T-helper 9 cell (primary cell): ENCODE measurements at regions not wholly inside any gene's neighbourhood (a gene's known extent, or its start where the extent isn't known, plus 50 kb on each side); places are given as distances from the start of the nearest gene placed in this dataset.

ENCODE experiments used
- DNase-seq: peaks from one replicate; pipeline ENCODE4 v3.0.0-alpha.2; 2020

DNA sequence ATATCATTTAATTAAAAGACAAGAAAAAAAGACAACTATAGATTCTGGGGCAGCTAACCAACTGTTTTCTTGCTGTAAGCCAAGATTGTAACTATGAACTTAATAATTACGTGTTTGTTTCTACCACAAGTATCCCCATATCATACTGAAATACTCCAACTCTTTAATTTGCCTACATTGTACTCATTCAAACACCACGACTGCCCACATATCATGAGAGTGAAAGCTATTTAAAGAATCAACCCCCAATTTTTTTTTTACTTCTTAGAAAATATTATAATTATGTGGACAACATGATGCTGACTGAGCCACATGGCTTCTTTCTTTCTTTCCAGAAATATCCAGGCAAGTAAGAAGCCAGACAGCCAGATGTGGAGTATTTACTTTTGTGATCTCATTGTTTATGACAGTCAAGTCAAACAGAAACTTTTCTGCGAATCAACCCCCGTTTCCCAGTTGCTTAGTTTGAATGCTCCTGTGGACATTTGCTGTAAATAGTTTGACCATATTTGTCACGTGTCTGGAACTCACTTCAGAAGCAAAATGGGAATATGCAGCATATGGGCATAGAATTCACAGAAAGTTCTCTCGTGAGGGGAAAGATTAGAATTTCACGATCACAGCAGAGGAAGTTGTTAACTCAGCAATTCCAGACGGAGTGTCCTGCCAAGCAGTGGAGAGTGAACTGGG is 126.8 kb upstream of the PSMD7 start:
- DNase-seq = no peak

GRCh38 chr16:74169066-74169465 is 127.5 kb upstream of the PSMD7 start:
- DNase-seq = no peak

DNA sequence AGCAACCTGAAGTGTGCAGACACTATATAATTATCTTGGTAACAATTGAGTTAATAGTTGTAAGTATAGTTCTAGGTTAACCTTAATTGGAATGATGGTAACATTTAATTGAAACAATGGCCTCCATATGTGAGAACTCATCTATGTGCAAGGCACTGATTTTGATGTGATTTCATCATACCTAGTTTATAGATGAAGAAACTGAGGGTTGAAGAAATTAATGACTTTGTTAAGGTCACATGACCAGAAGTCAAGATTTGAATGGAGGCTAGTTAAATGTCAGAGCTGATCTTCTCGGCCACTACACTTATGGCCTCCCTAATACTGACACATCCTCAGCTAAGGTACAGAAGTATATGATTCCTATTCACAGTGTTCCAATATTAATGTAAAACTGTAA is 128.2 kb upstream of the PSMD7 start:
- no peak for DNase-seq

- DNase-seq = no peak
Measured at GRCh38 chr16:74166456-74166855, 130.2 kb upstream of the PSMD7 start.

DNA sequence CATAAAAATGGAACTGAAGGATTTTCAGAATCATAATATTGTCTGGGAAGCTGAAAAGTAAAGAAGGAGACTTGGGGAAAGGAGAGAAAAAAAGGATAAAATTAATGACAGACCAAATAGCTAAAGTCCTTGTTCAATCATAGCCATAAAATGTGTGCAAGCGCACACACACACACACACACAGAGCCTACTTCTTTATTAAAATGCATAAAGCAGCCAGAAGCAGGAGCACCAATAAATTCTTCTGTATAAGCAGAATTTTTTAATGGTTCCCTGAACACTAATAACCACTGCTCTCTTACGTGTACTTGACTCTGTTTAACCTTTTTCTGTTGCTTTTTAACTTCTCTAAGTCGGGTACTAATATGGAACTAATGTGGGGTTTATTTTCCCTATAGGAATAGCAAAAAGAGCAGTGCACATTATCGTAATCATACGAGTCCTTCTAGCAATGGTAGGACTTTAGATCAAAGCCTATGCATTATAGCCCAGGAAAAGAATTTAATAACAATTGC is 131.0 kb upstream of the PSMD7 start:
- DNase-seq = no peak

GRCh38 chr16:74160759-74161158 is 135.9 kb upstream of the PSMD7 start:
- DNase-seq = no peak

DNA sequence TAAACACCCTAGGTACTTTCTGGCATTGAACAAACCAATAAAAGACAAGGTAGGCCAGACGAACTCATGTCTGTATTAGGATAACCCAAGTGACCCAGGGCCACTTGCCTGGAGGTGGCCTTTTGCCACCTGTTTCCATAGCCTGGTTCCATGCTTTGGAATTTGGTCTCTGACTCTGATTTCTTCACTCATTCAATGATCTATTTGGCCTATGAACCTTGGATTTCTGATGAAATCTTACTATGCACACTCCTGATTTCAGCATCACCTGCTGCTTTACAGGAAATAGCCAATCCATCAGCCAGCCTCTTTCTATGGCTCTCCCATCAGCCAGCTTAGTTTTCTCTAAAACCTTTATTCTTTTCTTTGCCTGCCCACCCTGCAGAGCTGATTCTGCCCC is 142.8 kb upstream of the PSMD7 start:
- DNase-seq = no peak

- DNase-seq = no peak
Measured at GRCh38 chr16:74146643-74147042, 150.0 kb upstream of the PSMD7 start.

DNA sequence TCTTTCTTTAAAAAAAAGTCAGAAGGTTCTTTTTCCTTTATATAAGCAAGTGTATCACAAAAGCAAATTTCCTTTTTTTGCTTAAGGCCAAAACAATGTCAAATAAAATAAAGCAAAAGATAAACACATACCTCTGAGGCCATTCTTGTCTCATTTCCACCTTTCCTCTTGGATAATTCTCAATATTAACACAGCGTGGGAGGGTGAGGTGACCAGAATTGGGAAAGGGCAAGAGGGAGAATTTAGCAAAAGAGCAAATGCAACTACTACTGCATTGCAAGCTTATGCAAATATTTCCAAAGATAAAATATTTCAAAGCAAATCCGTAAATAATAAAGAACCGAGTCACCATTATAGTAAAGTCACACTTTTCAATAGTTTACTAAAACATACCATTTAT is 153.4 kb upstream of the PSMD7 start:
- no peak for DNase-seq

DNA sequence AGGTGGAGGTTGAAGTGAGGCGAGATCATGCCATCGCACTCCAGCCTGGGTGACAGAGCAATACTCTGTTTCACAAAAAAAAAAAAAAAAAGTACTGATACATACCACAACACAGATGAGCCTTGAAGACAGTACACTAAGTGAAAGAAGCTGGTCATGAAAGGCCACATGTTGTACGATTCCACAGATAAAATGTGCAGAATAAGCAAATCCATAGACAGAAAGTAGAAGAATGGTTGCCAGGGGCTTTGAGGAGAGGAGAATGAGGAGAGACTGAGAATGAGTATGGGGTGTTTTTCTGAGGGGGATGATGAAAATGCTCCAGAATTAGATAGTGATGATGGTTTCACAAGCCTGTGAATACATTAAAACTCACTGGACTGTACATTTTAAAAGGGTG is 155.6 kb upstream of the PSMD7 start:
- DNase-seq = no peak

DNA sequence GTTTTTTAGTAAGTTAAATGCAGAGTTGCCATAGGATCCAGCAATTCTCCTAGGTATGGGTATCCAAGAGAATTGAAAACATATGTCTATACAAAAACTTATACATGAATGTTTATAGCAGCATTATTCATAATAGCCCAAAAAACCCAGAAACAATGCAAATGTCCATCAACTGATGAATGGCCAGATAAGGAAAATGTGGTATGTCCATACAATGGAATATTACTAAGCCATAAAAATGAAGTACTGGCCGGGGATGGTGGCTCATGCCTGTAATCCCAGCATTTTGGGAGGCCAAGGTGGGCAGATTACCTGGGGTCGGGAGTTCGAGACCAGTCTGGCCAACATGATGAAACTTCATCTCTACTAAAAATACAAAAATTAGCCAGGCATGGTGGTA is 156.1 kb upstream of the PSMD7 start:
- DNase-seq = no peak

GRCh38 chr16:74123826-74124225 is 172.8 kb upstream of the PSMD7 start:
- DNase-seq = no peak

DNA sequence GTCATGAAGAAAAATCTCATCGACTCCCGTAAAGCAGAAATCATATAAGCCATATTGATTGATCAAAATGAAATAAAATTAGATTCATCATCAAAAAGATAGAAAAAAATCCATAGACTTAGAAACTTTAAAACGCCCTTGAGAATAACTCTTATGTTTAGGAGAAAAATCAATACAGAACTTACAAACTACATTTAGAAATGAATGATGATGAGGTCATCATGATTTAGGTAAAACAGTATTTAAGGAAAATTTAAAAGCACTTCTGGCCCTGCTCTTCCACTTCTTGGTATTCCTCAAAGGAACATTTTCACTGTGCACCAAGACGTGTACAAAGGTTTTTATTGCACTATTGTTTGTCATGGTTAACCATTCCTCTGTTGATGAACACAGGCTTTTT is 173.4 kb upstream of the PSMD7 start:
- DNase-seq = no peak

DNA sequence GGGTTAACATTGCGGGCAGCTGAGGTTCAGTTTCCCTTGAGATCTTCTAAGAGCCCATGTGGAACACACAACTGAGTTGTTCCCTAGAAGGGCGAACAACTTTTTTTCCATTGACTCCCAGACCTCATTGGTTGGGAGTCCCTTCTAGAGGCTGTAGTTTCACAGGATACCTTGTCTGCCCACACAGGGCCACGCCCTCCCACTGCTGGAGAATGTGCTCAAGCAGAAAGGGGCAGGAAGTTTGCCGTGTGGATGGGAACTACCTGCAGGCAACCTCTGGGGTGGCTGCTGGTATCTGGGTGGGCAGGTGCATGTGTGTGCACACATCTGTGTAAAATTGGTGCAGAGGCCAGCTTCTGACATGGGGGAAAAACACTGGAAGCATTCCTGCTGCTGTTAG is 178.8 kb upstream of the PSMD7 start:
- no peak for DNase-seq

DNA sequence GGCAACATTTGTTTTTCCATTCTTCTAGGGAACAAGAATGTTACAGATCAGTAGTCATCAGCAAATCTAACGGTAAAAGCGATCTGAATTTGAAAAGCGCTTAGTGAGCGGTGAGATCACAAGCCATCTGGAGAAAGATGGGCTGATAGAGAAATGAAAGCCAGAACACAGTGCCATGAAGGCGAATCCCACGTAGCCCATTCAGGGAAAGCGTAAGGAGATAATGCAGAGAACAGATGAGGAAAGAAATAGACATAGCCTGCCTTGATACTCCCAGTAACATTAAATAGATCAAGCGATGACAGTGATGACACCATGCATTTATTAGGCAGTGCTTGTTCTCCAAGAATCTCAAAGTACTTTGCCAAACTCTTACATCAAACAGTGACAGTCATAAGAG is 183.1 kb upstream of the PSMD7 start:
- no peak for DNase-seq

- DNase-seq = no peak
Measured at GRCh38 chr16:74111456-74111982, 185.1 kb upstream of the PSMD7 start.

GRCh38 chr16:74107795-74108610 is 188.6 kb upstream of the PSMD7 start:
- no peak for DNase-seq

- no peak for DNase-seq
Measured at GRCh38 chr16:74104022-74104421, 192.6 kb upstream of the PSMD7 start.

GRCh38 chr16:74101379-74102137 is 195.1 kb upstream of the PSMD7 start:
- no peak for DNase-seq

DNA sequence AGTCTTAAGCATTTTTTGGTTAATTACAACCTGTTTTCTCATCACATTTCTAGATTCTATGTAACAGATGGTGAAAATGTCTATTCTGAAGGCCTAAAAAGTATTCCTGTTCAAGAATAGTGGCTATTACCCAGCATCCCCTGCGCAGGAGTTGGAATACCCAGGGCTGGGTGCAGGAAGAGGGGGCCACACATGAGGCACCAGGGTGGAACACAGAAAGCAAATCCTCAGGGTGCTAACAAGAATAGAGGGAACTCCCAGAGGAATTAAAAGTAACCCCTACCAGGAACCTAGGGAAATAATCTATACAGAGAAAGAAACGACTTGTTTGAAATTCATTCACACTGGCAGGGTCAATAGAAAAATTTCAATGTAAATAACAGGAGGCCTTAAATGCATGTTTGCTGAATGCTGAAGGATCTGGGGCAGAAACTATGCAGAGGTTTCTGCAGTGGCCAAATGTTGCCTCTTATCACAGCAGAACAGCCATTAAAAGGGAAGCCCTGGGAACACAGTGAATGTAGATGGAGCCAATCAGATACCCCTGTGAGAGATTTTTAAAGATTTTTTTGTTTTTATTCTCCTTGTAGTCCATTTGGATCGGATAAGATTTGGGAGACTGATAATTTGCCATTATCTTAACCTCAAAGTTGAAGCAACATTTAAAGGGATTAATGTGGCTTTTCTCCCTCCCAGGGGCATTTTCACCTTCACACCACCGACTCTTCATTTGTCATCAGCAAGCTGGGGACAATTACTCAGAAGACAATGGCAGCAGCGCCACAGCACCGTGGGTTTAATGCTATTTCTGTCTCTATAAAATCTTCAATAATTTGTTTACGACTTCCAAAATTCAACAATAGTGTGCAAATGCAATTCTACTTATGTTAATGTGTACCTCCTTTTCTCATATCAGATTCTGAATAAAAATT is 196.0 kb upstream of the PSMD7 start:
- DNase-seq = no peak

- DNase-seq = no peak
Measured at GRCh38 chr16:74099530-74099929, 197.1 kb upstream of the PSMD7 start.

- DNase-seq = no peak
Measured at GRCh38 chr16:74094962-74095361, 201.7 kb upstream of the PSMD7 start.
